ENCODE measurements at regions not wholly inside any gene's neighbourhood (a gene's known extent, or its start where the extent isn't known, plus 50 kb on each side); places are given as distances from the start of the nearest gene placed in this dataset.

DNA sequence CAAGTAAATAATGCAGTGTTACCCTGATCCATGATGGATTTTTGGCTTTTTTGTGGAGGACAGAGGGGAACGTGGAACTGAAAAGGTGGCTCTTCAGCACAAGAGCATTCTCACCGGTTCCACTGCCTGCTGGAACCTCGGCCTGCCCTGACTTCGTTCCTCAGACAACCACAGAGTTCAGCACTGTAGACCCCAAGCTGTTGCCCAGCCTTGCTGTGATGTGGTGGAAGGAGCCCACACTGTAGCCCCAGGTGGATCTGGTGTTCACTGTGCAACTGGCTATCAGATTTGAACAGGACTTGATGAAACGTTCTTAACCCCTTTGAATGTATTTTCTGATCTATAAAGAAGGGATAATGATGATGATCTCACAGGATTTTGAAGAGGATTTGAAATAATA, 293.5 kb downstream of the TRIB2 start:
- Histone ChIP-seq H4K20me1 (replicated peaks; ENCODE audit: control insufficient read depth, extremely low read depth, insufficient read depth, low read length) (no peaks in the 10 kb centered on the region), H2AFZ (ENCODE audit: low read depth, low read length) (no peak overlapping the region), H3K9me1 (replicated peaks; ENCODE audit: control insufficient read depth, extremely low read depth, insufficient read depth, low read length) (no peaks in the 10 kb centered on the region), H3K79me2 (ENCODE audit: control insufficient read depth, insufficient read depth, low read length) (no peaks in the 10 kb centered on the region), H3K27ac (ENCODE audit: insufficient read depth, low read depth, low read length) (no peak overlapping the region), H3K36me3 (ENCODE audit: control insufficient read depth in 2 of 2, extremely low read depth in 1 of 2, insufficient read depth in 2 of 2, low read length in 2 of 2) (no peaks in the 10 kb centered on the region), H3K4me1 (ENCODE audit: control insufficient read depth, extremely low read depth, insufficient read depth, low read length) (peaks cover 16% of the 10 kb centered on the region), H3K27me3 (ENCODE audit: control insufficient read depth in 2 of 2, insufficient read depth in 2 of 2, low read length in 2 of 2) (peaks cover 5 to 10% of the 10 kb centered on the region in 2 experiments), H3K9me3 (replicated peaks; ENCODE audit: control insufficient read depth, insufficient read depth, low read length) (no peaks in the 10 kb centered on the region), H3K4me2 (ENCODE audit: insufficient read depth, low read length) (no peak overlapping the region), H3K4me3 (replicated peaks in 1 of 3; ENCODE audit: insufficient read depth in 1 of 3, low read depth in 1 of 3, low read length in 3 of 3) (no peak overlapping the region), H3K9ac (replicated peaks; ENCODE audit: extremely low read depth, insufficient read depth, low read length) (no peak overlapping the region)
- dilution Hi-C loops (cut with MboI; ENCODE audit: extremely low pct_ligation_motif_present, low sequenced_read_pairs) (no loop called here), intact Hi-C loops (cut with micrococcal nuclease) (no loop called here)
- FAIRE-seq, result no peak
- ChIA-PET POLR2A (no interaction called here), CTCF (no interaction called here)
- no peak for DNase-seq (ENCODE audit: low read depth, low spot score)
- BruUV-seq (replicated peaks), result no TSS peak
- TF ChIP-seq POLR2AphosphoS5 (IDR thresholded peaks at IDR 0.05; ENCODE audit: insufficient read depth, low read depth, low read length) (no peak), JUN (IDR thresholded peaks at IDR 0.05; ENCODE audit: borderline replicate concordance, insufficient read depth, insufficient read length, low read depth) (no peak), EZH2 (IDR thresholded peaks at IDR 0.05; ENCODE audit: borderline replicate concordance, low read depth, low read length, severe bottlenecking) (no peak), MYC (IDR thresholded peaks at IDR 0.05; ENCODE audit: low read depth, low read length) (no peak), MAX (IDR thresholded peaks at IDR 0.05; ENCODE audit: insufficient read depth, insufficient read length) (no peak), GATA2 (IDR thresholded peaks at IDR 0.05; ENCODE audit: insufficient read depth, insufficient read length, low read depth, low read length) (no peak), FOS (IDR thresholded peaks at IDR 0.05; ENCODE audit: borderline replicate concordance, insufficient read depth, low read length) (no peak), POLR2A (IDR thresholded peaks at IDR 0.05; ENCODE audit: low read depth, low read length) (no peak), CTCF (IDR thresholded peaks at IDR 0.05; ENCODE audit: extremely low read depth in 1 of 2, insufficient read depth in 1 of 2, low read depth in 1 of 2, low read length in 2 of 2) (no peak)

Measured in endothelial cell of umbilical vein (primary cell).